NCI-H187 treated with DMSO at 0.1 percent for 48 hours (cell line): ENCODE measurements at regions not wholly inside any gene's neighbourhood (a gene's known extent, or its start where the extent isn't known, plus 50 kb on each side); places are given as distances from the start of the nearest gene placed in this dataset.

Experiments
- DNase-seq: peaks from one replicate; lab custom pipeline; 2025; lab: John Stamatoyannopoulos, UW

- no peak for DNase-seq
These were observed 428.7 kb downstream of the PLPP3 start for GRCh38 chr1:56150441-56151215.

GRCh38 chr1:56149761-56150160 is 429.6 kb downstream of the PLPP3 start:
- DNase-seq: no peak

- no peak for DNase-seq
These were observed 430.8 kb downstream of the PLPP3 start for GRCh38 chr1:56148326-56149193.

- no peak for DNase-seq
These were observed 431.9 kb downstream of the PLPP3 start for GRCh38 chr1:56147459-56147858.

- DNase-seq: no peak
These were observed 432.3 kb downstream of the PLPP3 start for GRCh38 chr1:56147034-56147433.

GRCh38 chr1:56146449-56146848 is 432.9 kb downstream of the PLPP3 start:
- no peak for DNase-seq

GRCh38 chr1:56145581-56145980 is 433.8 kb downstream of the PLPP3 start:
- DNase-seq: no peak

- DNase-seq: no peak
These were observed 437.1 kb downstream of the PLPP3 start for GRCh38 chr1:56142301-56142700.

GRCh38 chr1:56139836-56140235 is 439.5 kb downstream of the PLPP3 start:
- DNase-seq: no peak

- DNase-seq: no peak
These were observed 441.6 kb downstream of the PLPP3 start for GRCh38 chr1:56137521-56138505.

- DNase-seq: no peak
These were observed 442.3 kb downstream of the PLPP3 start for GRCh38 chr1:56137090-56137489.

GRCh38 chr1:56135864-56136147 is 443.6 kb downstream of the PLPP3 start:
- DNase-seq: no peak

- DNase-seq: no peak
These were observed 444.1 kb downstream of the PLPP3 start for GRCh38 chr1:56135069-56135863.

GRCh38 chr1:56133522-56134472 is 445.6 kb downstream of the PLPP3 start:
- DNase-seq: no peak

- DNase-seq: no peak
These were observed 446.8 kb downstream of the PLPP3 start for GRCh38 chr1:56132520-56132919.

- DNase-seq: no peak
These were observed 449.5 kb downstream of the PLPP3 start for GRCh38 chr1:56129837-56130236.

- DNase-seq: no peak
These were observed 454.0 kb downstream of the PLPP3 start for GRCh38 chr1:56125316-56125715.

GRCh38 chr1:56123826-56124225 is 455.5 kb downstream of the PLPP3 start:
- no peak for DNase-seq

- no peak for DNase-seq
These were observed 455.9 kb downstream of the PLPP3 start for GRCh38 chr1:56123421-56123820.

GRCh38 chr1:56120021-56120420 is 459.3 kb downstream of the PLPP3 start:
- no peak for DNase-seq
